ENCODE measurements at regions not wholly inside any gene's neighbourhood (a gene's known extent, or its start where the extent isn't known, plus 50 kb on each side); places are given as distances from the start of the nearest gene placed in this dataset.

DNA sequence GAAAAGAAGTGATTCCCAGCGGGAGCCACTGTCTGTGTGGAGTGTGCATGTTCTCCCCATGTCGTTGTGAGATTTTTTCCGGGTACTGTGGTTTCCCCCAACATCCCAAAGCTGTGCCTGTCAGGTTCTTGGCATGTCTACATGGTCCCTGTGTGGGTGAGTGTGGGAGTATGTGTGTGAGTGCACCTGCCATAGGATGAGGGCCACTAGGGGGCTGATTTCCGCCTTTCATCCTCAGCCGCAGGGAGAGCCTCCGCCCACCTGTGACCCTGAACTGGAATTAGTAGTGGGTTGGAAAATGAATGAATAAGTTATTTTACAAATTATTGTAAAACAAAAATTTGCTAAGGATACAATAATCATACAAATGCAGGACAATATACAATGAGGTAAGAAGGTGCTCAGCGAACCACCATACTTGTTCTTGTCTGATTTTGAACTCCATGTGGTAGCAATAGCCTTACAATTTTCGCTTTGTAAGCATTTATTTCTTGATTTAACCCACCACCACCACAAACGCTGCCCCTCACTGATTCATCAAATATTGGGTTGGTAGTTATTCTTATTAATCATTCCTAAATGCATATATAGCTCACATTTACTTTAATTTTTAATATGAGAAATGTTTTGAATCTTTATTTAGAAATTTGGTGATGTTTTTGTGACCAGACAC, 641.2 kb upstream of the VSTM2A start:
- Histone ChIP-seq H3K4me3 (ENCODE audit: low read length) (no peak overlapping the region), H3K4me1 (ENCODE audit: insufficient read depth, low read length) (no peaks in the 10 kb centered on the region), H2AFZ (ENCODE audit: low read depth, low read length) (no peak overlapping the region), H3K27me3 (ENCODE audit: insufficient read depth, low read length) (no peaks in the 10 kb centered on the region), H3K36me3 (ENCODE audit: insufficient read depth, low read length) (no peaks in the 10 kb centered on the region), H3K9me3 (ENCODE audit: low read length) (no peaks in the 10 kb centered on the region)

DNA sequence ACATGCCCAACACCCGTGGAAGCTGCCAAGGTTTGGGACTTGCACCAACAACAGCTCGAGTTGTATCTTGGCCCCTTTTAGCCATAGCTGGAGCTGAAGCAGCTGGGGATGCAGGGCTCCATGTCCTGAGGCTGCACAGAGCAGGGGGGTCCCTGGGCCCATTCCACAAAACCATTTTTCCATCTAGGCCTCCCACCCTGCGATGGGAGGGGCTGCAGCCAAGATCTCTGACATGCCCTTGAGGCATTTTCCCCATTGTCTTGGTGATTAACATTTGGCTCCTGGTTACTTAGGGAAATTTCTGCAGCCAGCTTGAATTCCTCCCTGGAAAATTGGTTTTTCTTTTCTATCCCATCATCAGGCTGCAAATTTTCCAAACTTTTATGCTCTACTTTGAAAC, 637.8 kb upstream of the VSTM2A start:
- Histone ChIP-seq H3K4me1 (ENCODE audit: insufficient read depth, low read length) (no peaks in the 10 kb centered on the region), H3K4me3 (ENCODE audit: low read length) (no peak overlapping the region), H2AFZ (ENCODE audit: low read depth, low read length) (no peak overlapping the region), H3K9me3 (ENCODE audit: low read length) (no peaks in the 10 kb centered on the region), H3K36me3 (ENCODE audit: insufficient read depth, low read length) (no peaks in the 10 kb centered on the region), H3K27me3 (ENCODE audit: insufficient read depth, low read length) (no peaks in the 10 kb centered on the region)

DNA sequence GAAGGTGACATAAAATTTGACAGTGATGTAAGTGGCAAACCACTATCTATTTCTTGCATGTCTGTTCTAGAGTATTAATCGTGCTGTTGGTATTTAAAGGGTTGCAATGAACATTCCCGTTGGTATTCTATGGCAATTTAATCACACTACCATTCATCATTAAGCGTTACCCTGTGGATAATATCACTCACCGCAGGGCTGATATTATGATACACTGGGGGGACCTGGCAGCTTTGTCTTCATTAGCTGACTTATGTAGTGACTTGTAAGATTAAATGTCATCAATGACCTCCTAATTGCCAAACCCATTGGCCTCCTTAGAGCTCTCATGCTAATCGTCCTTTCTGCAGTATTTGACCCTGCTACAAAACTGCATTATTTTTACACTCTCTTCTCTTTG, 624.5 kb upstream of the VSTM2A start:
- Histone ChIP-seq H3K4me1 (ENCODE audit: insufficient read depth, low read length) (no peaks in the 10 kb centered on the region), H2AFZ (ENCODE audit: low read depth, low read length) (no peak overlapping the region), H3K36me3 (ENCODE audit: insufficient read depth, low read length) (no peaks in the 10 kb centered on the region), H3K9me3 (ENCODE audit: low read length) (no peaks in the 10 kb centered on the region), H3K27me3 (ENCODE audit: insufficient read depth, low read length) (no peaks in the 10 kb centered on the region), H3K4me3 (ENCODE audit: low read length) (no peak overlapping the region)

DNA sequence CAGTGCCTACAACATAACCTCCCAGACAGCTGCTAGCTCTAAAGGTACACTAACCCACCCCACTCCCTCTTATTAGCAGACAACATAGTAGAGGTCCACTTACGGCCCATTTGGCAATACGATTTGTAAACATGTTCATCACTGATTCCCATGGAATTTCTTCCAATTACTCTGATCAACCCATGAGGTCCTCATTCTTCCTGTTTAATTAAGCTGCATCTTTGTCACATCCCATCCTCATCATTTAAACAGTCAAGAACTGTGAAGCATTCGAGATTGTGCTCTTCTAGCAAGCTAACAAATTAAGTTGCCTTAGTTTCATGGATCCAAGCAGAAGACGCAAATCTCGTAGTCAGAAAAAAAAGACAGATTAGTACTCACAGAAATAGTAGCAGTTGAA, 622.2 kb upstream of the VSTM2A start:
- H2AFZ ChIP-seq (ENCODE audit: low read depth, low read length): no peak overlapping the region
- H3K9me3 ChIP-seq (ENCODE audit: low read length): no peaks in the 10 kb centered on the region
- no peaks in the 10 kb centered on the region for H3K4me1 ChIP-seq (ENCODE audit: insufficient read depth, low read length)
- H3K27me3 ChIP-seq (ENCODE audit: insufficient read depth, low read length): no peaks in the 10 kb centered on the region
- no peak overlapping the region for H3K4me3 ChIP-seq (ENCODE audit: low read length)
- no peaks in the 10 kb centered on the region for H3K36me3 ChIP-seq (ENCODE audit: insufficient read depth, low read length)

DNA sequence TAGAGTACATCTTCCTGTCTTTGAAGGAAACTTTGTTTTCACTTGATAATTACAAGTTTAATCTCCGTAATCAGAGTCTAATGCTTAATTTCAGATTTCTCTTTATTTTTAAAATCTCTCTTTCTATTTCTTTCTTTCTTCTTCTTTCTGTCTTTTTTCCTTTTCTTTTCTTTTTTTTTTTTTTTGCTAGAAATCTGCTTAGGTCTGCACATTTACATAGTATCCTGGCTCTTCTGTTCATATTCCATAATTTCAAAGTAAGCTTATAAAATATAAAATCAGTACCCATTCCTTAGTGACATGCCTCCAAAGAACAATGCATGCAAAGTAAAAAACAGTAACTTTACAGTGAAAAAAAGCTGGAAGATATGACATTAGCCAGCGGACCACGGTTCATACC, 601.7 kb upstream of the VSTM2A start:
- Histone ChIP-seq H2AFZ (ENCODE audit: low read depth, low read length) (no peak overlapping the region), H3K9me3 (ENCODE audit: low read length) (no peaks in the 10 kb centered on the region), H3K4me1 (ENCODE audit: insufficient read depth, low read length) (no peaks in the 10 kb centered on the region), H3K27me3 (ENCODE audit: insufficient read depth, low read length) (no peaks in the 10 kb centered on the region), H3K36me3 (ENCODE audit: insufficient read depth, low read length) (no peaks in the 10 kb centered on the region), H3K4me3 (ENCODE audit: low read length) (no peak overlapping the region)

DNA sequence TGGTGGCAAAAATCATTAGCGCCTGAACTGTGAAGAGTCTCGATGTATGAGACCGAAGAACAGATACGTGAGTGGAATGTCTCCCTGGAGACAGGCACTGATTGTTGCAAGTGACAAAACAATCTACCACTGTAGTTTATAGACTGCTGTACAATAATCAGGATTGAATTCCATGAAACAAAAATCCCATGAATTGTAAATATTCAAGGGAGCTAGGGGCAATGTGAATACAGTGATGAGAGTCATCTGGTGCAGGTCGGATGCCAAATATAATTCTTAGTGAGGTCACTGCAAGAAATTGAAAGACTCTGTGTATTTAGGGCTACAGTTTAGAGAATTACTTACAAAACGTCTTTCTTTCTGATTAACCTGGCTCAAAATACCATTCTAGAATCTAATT, 594.4 kb upstream of the VSTM2A start:
- Histone ChIP-seq H3K4me3 (ENCODE audit: low read length) (no peak overlapping the region), H2AFZ (ENCODE audit: low read depth, low read length) (no peak overlapping the region), H3K9me3 (ENCODE audit: low read length) (no peaks in the 10 kb centered on the region), H3K4me1 (ENCODE audit: insufficient read depth, low read length) (no peaks in the 10 kb centered on the region), H3K27me3 (ENCODE audit: insufficient read depth, low read length) (no peaks in the 10 kb centered on the region), H3K36me3 (ENCODE audit: insufficient read depth, low read length) (no peaks in the 10 kb centered on the region)

DNA sequence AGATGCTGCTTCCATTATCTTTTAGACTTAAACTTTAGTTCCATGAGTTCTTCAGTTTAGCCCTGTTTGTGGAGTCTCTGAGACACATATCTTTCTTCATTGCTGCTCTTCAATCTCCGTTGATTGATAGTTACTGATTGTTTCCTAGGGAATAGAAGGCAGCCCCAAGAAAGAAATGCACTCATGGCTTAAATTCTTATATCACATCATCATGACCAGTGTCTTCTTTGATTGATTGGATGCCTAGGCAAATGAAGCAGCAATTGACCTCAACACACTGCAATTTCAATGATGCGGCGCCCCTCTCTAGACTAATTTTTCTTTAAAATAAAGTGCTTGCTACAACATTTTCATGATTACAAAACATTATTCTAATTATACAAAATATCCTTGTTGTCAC, 576.5 kb upstream of the VSTM2A start:
- H3K36me3 ChIP-seq (ENCODE audit: insufficient read depth, low read length): no peaks in the 10 kb centered on the region
- H3K27me3 ChIP-seq (ENCODE audit: insufficient read depth, low read length): no peaks in the 10 kb centered on the region
- no peaks in the 10 kb centered on the region for H3K4me1 ChIP-seq (ENCODE audit: insufficient read depth, low read length)
- H2AFZ ChIP-seq (ENCODE audit: low read depth, low read length): no peak overlapping the region
- no peak overlapping the region for H3K4me3 ChIP-seq (ENCODE audit: low read length)
- no peaks in the 10 kb centered on the region for H3K9me3 ChIP-seq (ENCODE audit: low read length)

DNA sequence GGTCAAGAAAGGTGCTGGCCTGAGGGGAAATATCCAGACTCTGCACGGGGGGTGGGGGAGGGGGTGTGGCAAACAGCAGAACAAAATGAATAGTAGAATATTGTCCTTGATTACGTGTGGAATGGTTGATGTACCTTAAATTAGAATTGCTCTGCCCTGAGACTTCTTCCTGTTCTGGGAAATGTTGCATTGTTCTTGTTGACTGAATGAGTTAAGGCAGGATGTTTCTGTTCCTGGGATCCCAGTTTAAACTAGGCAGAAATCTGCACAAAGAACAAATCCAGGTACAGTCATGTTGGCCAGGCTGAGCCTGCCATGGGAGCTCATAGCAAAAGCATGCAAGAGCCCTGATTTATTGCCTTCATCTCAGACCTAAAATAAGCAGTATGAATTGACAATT, 558.7 kb upstream of the VSTM2A start:
- no peaks in the 10 kb centered on the region for H3K4me1 ChIP-seq (ENCODE audit: insufficient read depth, low read length)
- no peak overlapping the region for H3K4me3 ChIP-seq (ENCODE audit: low read length)

DNA sequence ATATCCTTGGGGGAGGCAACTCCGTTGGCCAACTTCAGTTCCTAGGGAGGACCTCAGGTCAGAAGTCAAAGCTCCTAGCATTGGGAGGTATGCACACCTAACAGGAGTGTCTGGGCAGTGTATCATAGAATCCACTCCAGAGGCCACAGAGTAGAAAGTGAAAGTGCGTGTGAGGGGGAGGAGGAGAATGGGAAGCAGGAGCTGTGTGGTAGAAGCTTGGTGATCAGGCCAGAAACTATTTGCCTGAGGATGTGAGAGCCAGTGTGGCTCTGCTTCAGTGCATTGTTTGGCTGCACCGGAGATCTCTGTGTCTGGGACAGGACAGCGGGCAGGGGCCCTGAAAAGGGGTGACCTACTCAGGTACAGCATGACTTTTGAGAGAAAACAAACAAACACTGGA, 557.4 kb upstream of the VSTM2A start:
- Histone ChIP-seq H3K4me3 (ENCODE audit: low read length) (no peak overlapping the region), H2AFZ (ENCODE audit: low read depth, low read length) (no peak overlapping the region), H3K9me3 (ENCODE audit: low read length) (no peaks in the 10 kb centered on the region), H3K27me3 (ENCODE audit: insufficient read depth, low read length) (no peaks in the 10 kb centered on the region), H3K36me3 (ENCODE audit: insufficient read depth, low read length) (no peaks in the 10 kb centered on the region), H3K4me1 (ENCODE audit: insufficient read depth, low read length) (no peaks in the 10 kb centered on the region)

More for the DNA sequence above, 558.7 kb upstream of the VSTM2A start:
- no peaks in the 10 kb centered on the region for H3K36me3 ChIP-seq (ENCODE audit: insufficient read depth, low read length)
- no peaks in the 10 kb centered on the region for H3K9me3 ChIP-seq (ENCODE audit: low read length)
- no peaks in the 10 kb centered on the region for H3K27me3 ChIP-seq (ENCODE audit: insufficient read depth, low read length)
- H2AFZ ChIP-seq (ENCODE audit: low read depth, low read length): no peak overlapping the region

DNA sequence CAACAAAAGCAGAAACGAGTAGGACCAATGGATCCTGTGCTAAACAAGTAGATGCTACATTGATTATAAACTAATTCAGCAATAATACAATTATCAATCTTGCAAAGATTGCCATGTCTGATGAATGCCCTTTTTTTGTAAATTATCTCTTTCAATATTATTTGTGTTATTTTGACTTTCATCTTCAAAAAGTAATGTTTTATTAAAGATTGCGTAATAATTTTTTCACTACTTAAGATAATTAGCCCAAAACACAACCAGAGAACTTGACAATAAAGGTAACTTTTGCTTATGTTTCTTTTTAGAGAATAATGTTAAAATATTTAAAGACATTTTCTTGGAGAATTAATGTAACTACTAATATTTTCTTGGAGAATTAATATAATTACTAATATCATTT, 553.8 kb upstream of the VSTM2A start:
- Histone ChIP-seq H3K27me3 (ENCODE audit: insufficient read depth, low read length) (no peaks in the 10 kb centered on the region), H2AFZ (ENCODE audit: low read depth, low read length) (no peak overlapping the region), H3K4me1 (ENCODE audit: insufficient read depth, low read length) (no peaks in the 10 kb centered on the region), H3K9me3 (ENCODE audit: low read length) (no peaks in the 10 kb centered on the region), H3K36me3 (ENCODE audit: insufficient read depth, low read length) (no peaks in the 10 kb centered on the region), H3K4me3 (ENCODE audit: low read length) (no peak overlapping the region)

DNA sequence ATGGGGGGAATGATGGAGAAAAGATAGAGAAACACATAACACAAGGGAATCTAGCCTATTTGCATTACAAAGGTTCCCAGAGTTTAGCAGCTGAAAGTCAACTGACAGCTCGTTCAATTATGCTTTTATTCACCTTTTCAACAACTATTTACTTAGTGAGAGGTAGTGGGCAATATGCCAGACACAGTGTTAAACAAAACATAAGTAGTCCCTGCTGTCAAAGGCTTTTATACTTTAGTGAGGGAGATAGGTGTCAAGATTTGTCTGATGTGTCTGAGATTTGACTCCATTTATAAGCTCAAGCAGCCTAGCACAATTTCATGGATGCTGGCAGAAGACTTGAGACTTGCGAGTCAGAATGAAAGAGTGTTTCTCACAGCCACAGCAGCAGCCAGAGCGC, 549.0 kb upstream of the VSTM2A start:
- no peak overlapping the region for H3K4me3 ChIP-seq (ENCODE audit: low read length)
- H3K4me1 ChIP-seq (ENCODE audit: insufficient read depth, low read length): no peaks in the 10 kb centered on the region
- H3K9me3 ChIP-seq (ENCODE audit: low read length): no peaks in the 10 kb centered on the region
- H3K36me3 ChIP-seq (ENCODE audit: insufficient read depth, low read length): no peaks in the 10 kb centered on the region
- H2AFZ ChIP-seq (ENCODE audit: low read depth, low read length): no peak overlapping the region
- H3K27me3 ChIP-seq (ENCODE audit: insufficient read depth, low read length): no peaks in the 10 kb centered on the region

DNA sequence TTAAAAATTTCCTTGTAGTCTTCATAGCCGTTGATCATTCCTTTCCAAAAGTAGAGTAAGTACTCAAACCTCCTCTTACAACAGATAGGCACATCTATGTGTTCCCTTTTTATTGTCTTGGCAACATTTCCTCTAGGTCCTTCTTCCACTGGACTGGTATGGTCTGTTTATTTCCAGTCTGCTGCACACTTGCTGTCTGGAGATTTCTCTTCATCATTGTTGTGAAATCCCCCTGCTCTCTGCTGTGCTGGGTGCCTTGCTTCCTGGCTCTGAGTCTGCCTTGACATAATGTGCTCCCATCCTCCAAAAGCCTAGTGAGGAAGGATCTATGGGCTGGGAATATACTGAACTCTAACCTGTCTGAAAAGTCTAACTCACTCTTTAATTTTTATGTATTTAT, 545.3 kb upstream of the VSTM2A start:
- Histone ChIP-seq H3K36me3 (ENCODE audit: insufficient read depth, low read length) (no peaks in the 10 kb centered on the region), H3K9me3 (ENCODE audit: low read length) (no peaks in the 10 kb centered on the region), H3K4me1 (ENCODE audit: insufficient read depth, low read length) (no peaks in the 10 kb centered on the region), H2AFZ (ENCODE audit: low read depth, low read length) (no peak overlapping the region), H3K27me3 (ENCODE audit: insufficient read depth, low read length) (no peaks in the 10 kb centered on the region), H3K4me3 (ENCODE audit: low read length) (no peak overlapping the region)

DNA sequence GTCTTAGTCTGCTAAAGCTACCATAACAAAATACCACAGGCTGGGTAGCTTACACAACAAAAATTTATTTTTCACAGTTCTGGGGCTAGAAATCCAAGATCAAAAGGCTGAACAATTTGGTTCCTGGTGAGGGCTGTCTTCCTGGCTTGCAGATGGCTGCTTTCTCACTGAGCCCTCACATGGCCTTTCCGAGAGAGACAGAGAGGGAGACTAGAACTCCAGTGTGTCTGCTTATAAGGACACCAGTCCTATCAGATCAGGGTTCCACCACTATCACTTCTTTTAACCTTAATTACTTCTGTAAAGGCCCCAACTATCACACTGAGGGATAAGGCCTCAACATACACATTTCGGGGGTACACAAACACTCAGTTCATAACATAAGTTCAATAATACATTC, 527.4 kb upstream of the VSTM2A start:
- Histone ChIP-seq H3K27me3 (ENCODE audit: insufficient read depth, low read length) (no peaks in the 10 kb centered on the region), H3K9me3 (ENCODE audit: low read length) (no peaks in the 10 kb centered on the region), H3K36me3 (ENCODE audit: insufficient read depth, low read length) (no peaks in the 10 kb centered on the region), H3K4me1 (ENCODE audit: insufficient read depth, low read length) (no peaks in the 10 kb centered on the region), H3K4me3 (ENCODE audit: low read length) (no peak overlapping the region), H2AFZ (ENCODE audit: low read depth, low read length) (no peak overlapping the region)

DNA sequence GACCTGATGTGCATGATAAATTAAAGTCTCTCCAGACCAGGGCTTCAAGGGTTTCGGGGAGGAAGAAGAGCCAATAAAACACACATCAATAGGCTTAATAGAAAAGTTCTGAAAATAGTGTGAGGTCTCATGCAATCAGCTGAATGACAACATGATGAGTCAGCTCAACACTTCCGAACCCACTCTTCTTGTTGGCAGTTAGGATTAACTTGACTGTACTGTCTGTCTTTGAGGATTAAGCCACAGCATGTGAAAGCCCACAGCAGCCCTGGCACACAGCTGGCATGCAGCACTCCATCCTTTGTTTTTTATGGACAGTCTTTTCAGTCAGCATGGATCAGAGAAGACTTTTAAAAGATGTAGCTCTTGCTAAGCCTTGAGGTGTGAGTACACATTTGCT, 526.9 kb upstream of the VSTM2A start:
- Histone ChIP-seq H3K4me1 (ENCODE audit: insufficient read depth, low read length) (no peaks in the 10 kb centered on the region), H3K27me3 (ENCODE audit: insufficient read depth, low read length) (no peaks in the 10 kb centered on the region), H3K36me3 (ENCODE audit: insufficient read depth, low read length) (no peaks in the 10 kb centered on the region), H3K9me3 (ENCODE audit: low read length) (no peaks in the 10 kb centered on the region), H3K4me3 (ENCODE audit: low read length) (no peak overlapping the region), H2AFZ (ENCODE audit: low read depth, low read length) (no peak overlapping the region)

All from neuron (in vitro differentiated cells).